Mesothelial cell of epicardium (in vitro differentiated cells): ENCODE measurements at regions not wholly inside any gene's neighbourhood (a gene's known extent, or its start where the extent isn't known, plus 50 kb on each side); places are given as distances from the start of the nearest gene placed in this dataset.

Source experiments
- DNase-seq, 2 experiments: peaks; one replicate each; pipeline ENCODE4 v3.0.0; 2021; ENCODE audit warnings: low spot score in 2 of 2; ENCODE audit not compliant: unreplicated experiment in 2 of 2
- H3K27ac Mint-ChIP-seq: 2 replicates; pipeline ENCODE4 v1.8.0; 2021; ENCODE audit warnings: mixed read lengths
- H3K27me3 Mint-ChIP-seq: 2 replicates; pipeline ENCODE4 v1.8.0; 2021; ENCODE audit warnings: low read depth, mixed read lengths
- H3K36me3 Mint-ChIP-seq: 2 replicates; pipeline ENCODE4 v1.8.0; 2021; ENCODE audit warnings: mixed read lengths
- H3K4me1 Mint-ChIP-seq: 2 replicates; pipeline ENCODE4 v1.8.0; 2021; ENCODE audit warnings: mixed read lengths
- H3K4me3 Mint-ChIP-seq: 2 replicates; pipeline ENCODE4 v1.8.0; 2021; ENCODE audit warnings: mild to moderate bottlenecking, moderate library complexity, mixed read lengths
- H3K9me3 Mint-ChIP-seq: 2 replicates; pipeline ENCODE4 v1.8.0; 2021; ENCODE audit warnings: mixed read lengths
- CTCF ChIP-seq: fragments of 200-600 bp; sonication (generic); IDR thresholded peaks from one replicate; pipeline ENCODE4 v1.5.0; 2021; ENCODE audit warnings: antibody characterized with exemption; ENCODE audit not compliant: unreplicated experiment

- Mint-ChIP-seq H3K4me1 (peaks cover 11% of the 10 kb centered on the region), H3K9me3 (peaks cover 7% of the 10 kb centered on the region), H3K4me3 (no peak overlapping the region), H3K36me3 (no peaks in the 10 kb centered on the region), H3K27me3 (no peaks in the 10 kb centered on the region), H3K27ac (peak overlapping the region; percentile 34)
- no peak for TF ChIP-seq CTCF
- no peak for DNase-seq
These were observed 208.1 kb upstream of the HAAO start for GRCh38 chr2:43000242-43001054.

GRCh38 chr2:42999856-43000241 lies 207.5 kb upstream of the HAAO start:
- H3K4me3 Mint-ChIP-seq, result no peak overlapping the region
- H3K27ac Mint-ChIP-seq, result no peak overlapping the region
- TF ChIP-seq CTCF, result no peak
- no peaks in the 10 kb centered on the region for H3K36me3 Mint-ChIP-seq
- H3K9me3 Mint-ChIP-seq, result peaks cover 7% of the 10 kb centered on the region
- H3K27me3 Mint-ChIP-seq, result no peaks in the 10 kb centered on the region
- no peak for DNase-seq
- peaks cover 5% of the 10 kb centered on the region for H3K4me1 Mint-ChIP-seq

GRCh38 chr2:42999391-42999841 lies 207.0 kb upstream of the HAAO start:
- DNase-seq, result no peak
- Mint-ChIP-seq H3K9me3 (peaks cover 7% of the 10 kb centered on the region), H3K27ac (no peak overlapping the region), H3K36me3 (no peaks in the 10 kb centered on the region), H3K27me3 (no peaks in the 10 kb centered on the region), H3K4me1 (peaks cover under 1% of the 10 kb centered on the region), H3K4me3 (no peak overlapping the region)
- TF ChIP-seq CTCF, result no peak

- H3K9me3 Mint-ChIP-seq, result peaks cover 7% of the 10 kb centered on the region
- no peak for DNase-seq
- H3K4me1 Mint-ChIP-seq, result no peaks in the 10 kb centered on the region
- H3K4me3 Mint-ChIP-seq, result no peak overlapping the region
- no peaks in the 10 kb centered on the region for H3K27me3 Mint-ChIP-seq
- H3K27ac Mint-ChIP-seq, result no peak overlapping the region
- H3K36me3 Mint-ChIP-seq, result no peaks in the 10 kb centered on the region
- no peak for TF ChIP-seq CTCF
These were observed 206.3 kb upstream of the HAAO start for GRCh38 chr2:42998721-42999120.

- no peak for DNase-seq
These were observed 204.1 kb upstream of the HAAO start for GRCh38 chr2:42996528-42996927.

More at GRCh38 chr2:42996528-42996927, 204.1 kb upstream of the HAAO start:
- no peaks in the 10 kb centered on the region for H3K4me1 Mint-ChIP-seq
- no peaks in the 10 kb centered on the region for H3K27me3 Mint-ChIP-seq
- H3K36me3 Mint-ChIP-seq, result no peaks in the 10 kb centered on the region
- no peak overlapping the region for H3K27ac Mint-ChIP-seq
- TF ChIP-seq CTCF, result no peak
- H3K9me3 Mint-ChIP-seq, result peaks cover 7% of the 10 kb centered on the region
- no peak overlapping the region for H3K4me3 Mint-ChIP-seq
